ENCODE measurements at regions not wholly inside any gene's neighbourhood (a gene's known extent, or its start where the extent isn't known, plus 50 kb on each side); places are given as distances from the start of the nearest gene placed in this dataset.
A peak's percentile ranks its signal among the peaks of the same experiment; 100 is the strongest.

DNA sequence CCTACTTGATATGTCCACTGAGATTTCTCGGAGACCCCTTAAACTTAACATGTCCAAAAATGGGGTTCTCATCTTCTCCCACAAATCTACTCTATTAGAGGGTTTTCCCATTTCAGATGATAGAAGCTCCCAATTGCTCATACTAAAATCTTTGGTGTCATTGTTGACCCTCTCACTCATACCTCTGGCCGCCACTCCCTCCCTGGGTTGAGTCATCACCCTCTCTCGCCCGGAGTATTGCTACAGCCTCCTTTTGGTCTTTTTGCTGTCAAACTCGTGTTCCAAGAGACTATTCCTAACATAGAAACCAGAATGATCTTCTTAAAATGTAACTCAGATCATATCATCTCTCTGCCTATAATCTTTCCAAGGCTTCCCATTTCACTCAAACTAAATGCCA lies 91.0 kb upstream of the GNAQ start:
- H3K9ac ChIP-seq (ENCODE audit: low read length): no peak overlapping the region
- no peak overlapping the region for H2BK120ac ChIP-seq (ENCODE audit: low read depth, low read length)
- no peaks in the 10 kb centered on the region for H3K79me1 ChIP-seq (ENCODE audit: low read length)
- no peaks in the 10 kb centered on the region for H3K79me2 ChIP-seq (ENCODE audit: control insufficient read depth, insufficient read depth, low read length)
- H3K23ac ChIP-seq (ENCODE audit: low read length): no peak overlapping the region
- H2BK5ac ChIP-seq (ENCODE audit: low read length): no peak overlapping the region
- no peak overlapping the region for H3K4me2 ChIP-seq (ENCODE audit: low read length)
- no peak overlapping the region for H3K27ac ChIP-seq (ENCODE audit: low read depth, low read length)
- H3K56ac ChIP-seq (ENCODE audit: low read length): no peak overlapping the region
- H2BK15ac ChIP-seq (replicated peaks; ENCODE audit: low read depth): no peak overlapping the region
- no peak overlapping the region for H3K4ac ChIP-seq (ENCODE audit: low read depth, low read length)
- no peak overlapping the region for H4K5ac ChIP-seq (ENCODE audit: low read length)
- no peaks in the 10 kb centered on the region for H3K36me3 ChIP-seq (ENCODE audit: control insufficient read depth, insufficient read depth, low read length)
- H3K18ac ChIP-seq (ENCODE audit: low read length): no peak overlapping the region
- H3K4me1 ChIP-seq (ENCODE audit: control insufficient read depth, low read depth, low read length): no peaks in the 10 kb centered on the region
- no CpG with 5 or more reads among the region's 5 CpGs for WGBS (ENCODE audit: extremely low coverage, insufficient coverage, low lambda C conversion rate)
- no peaks in the 10 kb centered on the region for H3K27me3 ChIP-seq (ENCODE audit: insufficient read depth, low read length, poor library complexity)
- H3K4me3 ChIP-seq (ENCODE audit: low read length): no peak overlapping the region
- H2AK5ac ChIP-seq (ENCODE audit: low read length): no peak overlapping the region
- H4K8ac ChIP-seq (ENCODE audit: low read depth, low read length): no peak overlapping the region
- DNase-seq: no peak

DNA sequence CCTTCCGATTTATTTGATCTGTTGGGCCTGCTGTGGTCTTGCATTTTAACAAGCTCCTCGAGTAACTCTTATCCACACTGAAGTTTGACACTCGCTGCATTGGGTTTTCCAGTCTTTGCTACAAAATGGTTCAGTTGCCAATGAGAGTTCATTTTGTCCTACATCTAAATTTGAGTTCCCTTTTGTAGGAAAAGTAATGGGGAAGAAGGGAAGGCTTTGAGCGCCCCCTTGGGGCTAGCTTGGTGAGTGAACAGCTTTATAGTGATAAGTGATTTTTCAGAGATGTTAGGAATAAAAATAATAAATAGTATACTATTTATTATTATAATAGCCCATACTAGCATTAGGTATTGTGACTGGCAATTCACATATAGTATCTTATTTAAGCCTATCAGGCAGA lies 89.9 kb upstream of the GNAQ start:
- H3K56ac ChIP-seq (ENCODE audit: low read length): no peak overlapping the region
- H3K18ac ChIP-seq (ENCODE audit: low read length): no peak overlapping the region
- H3K4me1 ChIP-seq (ENCODE audit: control insufficient read depth, low read depth, low read length): no peaks in the 10 kb centered on the region
- H3K4ac ChIP-seq (ENCODE audit: low read depth, low read length): no peak overlapping the region
- no CpG with 5 or more reads among the region's 4 CpGs for WGBS (ENCODE audit: extremely low coverage, insufficient coverage, low lambda C conversion rate)
- no peak overlapping the region for H3K23ac ChIP-seq (ENCODE audit: low read length)
- H4K8ac ChIP-seq (ENCODE audit: low read depth, low read length): no peak overlapping the region
- H3K27ac ChIP-seq (ENCODE audit: low read depth, low read length): no peak overlapping the region
- H2BK120ac ChIP-seq (ENCODE audit: low read depth, low read length): no peak overlapping the region
- H3K79me1 ChIP-seq (ENCODE audit: low read length): no peaks in the 10 kb centered on the region
- no peak overlapping the region for H3K4me3 ChIP-seq (ENCODE audit: low read length)
- no peaks in the 10 kb centered on the region for H3K79me2 ChIP-seq (ENCODE audit: control insufficient read depth, insufficient read depth, low read length)
- H4K5ac ChIP-seq (ENCODE audit: low read length): no peak overlapping the region
- H2AK5ac ChIP-seq (ENCODE audit: low read length): no peak overlapping the region
- H2BK5ac ChIP-seq (ENCODE audit: low read length): no peak overlapping the region
- no peak overlapping the region for H3K4me2 ChIP-seq (ENCODE audit: low read length)
- no peak overlapping the region for H2BK15ac ChIP-seq (replicated peaks; ENCODE audit: low read depth)
- DNase-seq: peak; percentile 57
- H3K27me3 ChIP-seq (ENCODE audit: insufficient read depth, low read length, poor library complexity): no peaks in the 10 kb centered on the region
- H3K9ac ChIP-seq (ENCODE audit: low read length): no peak overlapping the region
- no peaks in the 10 kb centered on the region for H3K36me3 ChIP-seq (ENCODE audit: control insufficient read depth, insufficient read depth, low read length)

DNA sequence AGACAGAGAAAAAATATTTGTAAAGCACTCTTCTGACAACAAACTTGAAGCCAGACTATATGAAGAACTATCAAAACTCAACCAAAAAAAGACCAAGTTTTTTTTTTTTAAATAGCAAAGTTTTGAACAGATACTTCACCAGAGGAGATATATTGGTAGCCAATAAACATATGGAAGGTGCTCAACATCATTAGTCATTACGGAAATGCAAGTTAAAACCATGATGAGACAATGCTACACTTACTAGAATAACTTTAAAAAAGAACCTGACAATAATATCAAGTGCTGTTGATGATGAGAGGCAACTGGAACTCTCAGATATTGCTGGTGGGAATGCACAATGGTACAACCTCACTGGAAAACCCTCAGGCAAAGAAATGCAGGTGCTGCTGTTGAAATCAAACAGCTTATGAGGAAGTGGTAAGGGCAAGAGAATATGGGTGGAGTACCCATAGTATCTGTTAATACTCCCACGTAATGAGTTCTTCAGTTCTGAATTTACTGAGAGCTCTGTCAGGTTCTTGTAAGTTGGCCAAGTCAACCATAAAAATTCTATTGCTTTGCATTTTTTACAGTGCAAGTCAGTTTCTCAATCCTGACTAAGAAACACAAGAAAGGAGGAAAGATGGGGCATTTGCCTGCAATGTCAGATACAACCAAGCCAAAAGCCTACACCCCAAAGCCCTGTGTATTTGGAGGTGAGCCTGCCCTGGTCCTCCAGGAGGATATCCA lies 87.3 kb upstream of the GNAQ start:
- H2BK15ac ChIP-seq (replicated peaks; ENCODE audit: low read depth): no peak overlapping the region
- WGBS (ENCODE audit: extremely low coverage, insufficient coverage, low lambda C conversion rate): no CpG with 5 or more reads among the region's 2 CpGs
- no peak overlapping the region for H3K23ac ChIP-seq (ENCODE audit: low read length)
- H2BK5ac ChIP-seq (ENCODE audit: low read length): no peak overlapping the region
- H3K56ac ChIP-seq (ENCODE audit: low read length): no peak overlapping the region
- no peak overlapping the region for H3K4me3 ChIP-seq (ENCODE audit: low read length)
- H3K79me1 ChIP-seq (ENCODE audit: low read length): no peaks in the 10 kb centered on the region
- H3K4me1 ChIP-seq (ENCODE audit: control insufficient read depth, low read depth, low read length): no peaks in the 10 kb centered on the region
- H3K4me2 ChIP-seq (ENCODE audit: low read length): no peak overlapping the region
- H3K27ac ChIP-seq (ENCODE audit: low read depth, low read length): no peak overlapping the region
- H3K9ac ChIP-seq (ENCODE audit: low read length): no peak overlapping the region
- no peaks in the 10 kb centered on the region for H3K36me3 ChIP-seq (ENCODE audit: control insufficient read depth, insufficient read depth, low read length)
- no peak for DNase-seq
- H2AK5ac ChIP-seq (ENCODE audit: low read length): no peak overlapping the region
- no peak overlapping the region for H4K5ac ChIP-seq (ENCODE audit: low read length)
- H3K18ac ChIP-seq (ENCODE audit: low read length): no peak overlapping the region
- H2BK120ac ChIP-seq (ENCODE audit: low read depth, low read length): no peak overlapping the region
- no peaks in the 10 kb centered on the region for H3K79me2 ChIP-seq (ENCODE audit: control insufficient read depth, insufficient read depth, low read length)
- H3K4ac ChIP-seq (ENCODE audit: low read depth, low read length): no peak overlapping the region
- H4K8ac ChIP-seq (ENCODE audit: low read depth, low read length): no peak overlapping the region
- no peaks in the 10 kb centered on the region for H3K27me3 ChIP-seq (ENCODE audit: insufficient read depth, low read length, poor library complexity)

DNA sequence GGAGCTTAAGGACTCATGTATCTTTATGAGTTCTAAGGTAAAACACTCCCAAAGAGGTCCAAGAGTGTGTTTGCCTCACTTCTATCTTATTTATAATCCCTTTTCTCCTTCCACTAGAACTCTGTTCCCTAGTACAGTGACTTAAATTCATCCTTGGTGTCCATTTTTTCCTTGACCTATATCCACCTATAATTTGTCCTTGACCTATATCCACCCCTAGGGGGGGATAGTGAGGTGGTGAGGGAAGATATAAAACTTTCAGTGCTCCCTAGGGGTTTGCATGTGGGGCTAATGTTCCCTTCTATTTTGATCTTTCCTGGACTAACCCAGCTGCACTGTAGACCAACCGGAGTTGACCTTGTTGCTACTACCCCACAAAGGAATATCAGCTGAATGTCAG lies 83.5 kb upstream of the GNAQ start:
- no peak overlapping the region for H3K23ac ChIP-seq (ENCODE audit: low read length)
- H3K56ac ChIP-seq (ENCODE audit: low read length): no peak overlapping the region
- H3K18ac ChIP-seq (ENCODE audit: low read length): no peak overlapping the region
- no peaks in the 10 kb centered on the region for H3K36me3 ChIP-seq (ENCODE audit: control insufficient read depth, insufficient read depth, low read length)
- no peaks in the 10 kb centered on the region for H3K27me3 ChIP-seq (ENCODE audit: insufficient read depth, low read length, poor library complexity)
- no peak overlapping the region for H2AK5ac ChIP-seq (ENCODE audit: low read length)
- H3K79me1 ChIP-seq (ENCODE audit: low read length): no peaks in the 10 kb centered on the region
- no peak overlapping the region for H4K5ac ChIP-seq (ENCODE audit: low read length)
- H3K9ac ChIP-seq (ENCODE audit: low read length): no peak overlapping the region
- H3K4ac ChIP-seq (ENCODE audit: low read depth, low read length): no peak overlapping the region
- no peak overlapping the region for H2BK15ac ChIP-seq (replicated peaks; ENCODE audit: low read depth)
- no CpG with 5 or more reads among the region's 1 CpG for WGBS (ENCODE audit: extremely low coverage, insufficient coverage, low lambda C conversion rate)
- no peak overlapping the region for H3K4me2 ChIP-seq (ENCODE audit: low read length)
- H3K4me3 ChIP-seq (ENCODE audit: low read length): no peak overlapping the region
- no peak overlapping the region for H3K27ac ChIP-seq (ENCODE audit: low read depth, low read length)
- H3K79me2 ChIP-seq (ENCODE audit: control insufficient read depth, insufficient read depth, low read length): no peaks in the 10 kb centered on the region
- H4K8ac ChIP-seq (ENCODE audit: low read depth, low read length): no peak overlapping the region
- H2BK5ac ChIP-seq (ENCODE audit: low read length): no peak overlapping the region
- no peak overlapping the region for H2BK120ac ChIP-seq (ENCODE audit: low read depth, low read length)
- peak; percentile 57 for DNase-seq
- H3K4me1 ChIP-seq (ENCODE audit: control insufficient read depth, low read depth, low read length): no peaks in the 10 kb centered on the region

DNA sequence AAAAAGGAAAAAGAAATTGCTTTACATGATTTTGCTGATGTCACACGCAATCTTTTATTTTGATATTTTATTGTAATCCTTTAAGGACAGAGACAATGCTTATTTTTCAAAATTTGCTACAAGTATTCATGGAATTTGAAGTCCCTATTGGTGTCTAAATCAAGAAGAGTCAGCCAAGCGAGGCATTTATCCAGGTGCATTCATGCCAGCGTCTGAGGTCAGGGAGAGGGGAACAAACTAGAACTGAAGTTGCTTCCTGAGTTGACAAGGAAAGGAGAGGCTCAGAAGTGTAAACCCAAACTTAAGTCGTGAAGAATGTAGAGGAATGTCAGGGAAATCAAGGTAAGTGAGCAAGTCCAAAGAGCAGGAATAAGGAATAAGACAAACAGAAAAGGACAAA lies 83.0 kb upstream of the GNAQ start:
- Histone ChIP-seq H3K4me1 (ENCODE audit: control insufficient read depth, low read depth, low read length) (no peaks in the 10 kb centered on the region), H2AK5ac (ENCODE audit: low read length) (no peak overlapping the region), H3K4me2 (ENCODE audit: low read length) (no peak overlapping the region), H2BK5ac (ENCODE audit: low read length) (no peak overlapping the region), H3K79me1 (ENCODE audit: low read length) (no peaks in the 10 kb centered on the region), H4K8ac (ENCODE audit: low read depth, low read length) (no peak overlapping the region), H3K56ac (ENCODE audit: low read length) (no peak overlapping the region), H3K27me3 (ENCODE audit: insufficient read depth, low read length, poor library complexity) (no peaks in the 10 kb centered on the region), H3K4ac (ENCODE audit: low read depth, low read length) (no peak overlapping the region), H3K27ac (ENCODE audit: low read depth, low read length) (no peak overlapping the region), H4K5ac (ENCODE audit: low read length) (no peak overlapping the region), H2BK120ac (ENCODE audit: low read depth, low read length) (no peak overlapping the region), H2BK15ac (replicated peaks; ENCODE audit: low read depth) (no peak overlapping the region), H3K23ac (ENCODE audit: low read length) (no peak overlapping the region), H3K4me3 (ENCODE audit: low read length) (no peak overlapping the region), H3K36me3 (ENCODE audit: control insufficient read depth, insufficient read depth, low read length) (no peaks in the 10 kb centered on the region), H3K9ac (ENCODE audit: low read length) (no peak overlapping the region), H3K79me2 (ENCODE audit: control insufficient read depth, insufficient read depth, low read length) (no peaks in the 10 kb centered on the region), H3K18ac (ENCODE audit: low read length) (no peak overlapping the region)
- WGBS (ENCODE audit: extremely low coverage, insufficient coverage, low lambda C conversion rate): no CpG with 5 or more reads among the region's 4 CpGs
- no peak for DNase-seq

DNA sequence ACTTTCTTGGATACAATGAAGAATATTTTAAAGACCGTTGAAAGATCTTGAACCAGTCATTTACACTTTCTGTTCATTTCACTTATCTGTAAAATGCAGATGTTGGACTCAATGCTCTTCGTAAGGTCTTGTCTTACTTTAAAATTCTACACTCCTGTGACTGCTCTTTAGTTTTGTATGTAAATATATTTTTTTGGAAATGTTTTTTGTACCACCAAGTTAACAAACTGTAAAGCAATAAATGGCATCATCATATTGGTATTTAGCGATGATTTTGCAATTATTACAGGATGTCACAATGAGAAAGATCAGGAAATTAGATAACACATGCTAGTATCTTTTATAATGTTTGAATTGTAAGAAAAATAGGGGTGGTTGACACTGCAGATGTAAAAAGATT lies 80.8 kb upstream of the GNAQ start:
- Histone ChIP-seq H3K18ac (ENCODE audit: low read length) (no peak overlapping the region), H3K4me1 (ENCODE audit: control insufficient read depth, low read depth, low read length) (no peaks in the 10 kb centered on the region), H3K27me3 (ENCODE audit: insufficient read depth, low read length, poor library complexity) (no peaks in the 10 kb centered on the region), H3K79me1 (ENCODE audit: low read length) (no peaks in the 10 kb centered on the region), H2BK5ac (ENCODE audit: low read length) (no peak overlapping the region), H3K36me3 (ENCODE audit: control insufficient read depth, insufficient read depth, low read length) (no peaks in the 10 kb centered on the region), H3K27ac (ENCODE audit: low read depth, low read length) (no peak overlapping the region), H2AK5ac (ENCODE audit: low read length) (no peak overlapping the region), H4K8ac (ENCODE audit: low read depth, low read length) (no peak overlapping the region), H4K5ac (ENCODE audit: low read length) (no peak overlapping the region), H3K56ac (ENCODE audit: low read length) (no peak overlapping the region), H3K9ac (ENCODE audit: low read length) (no peak overlapping the region), H3K4ac (ENCODE audit: low read depth, low read length) (no peak overlapping the region), H2BK15ac (replicated peaks; ENCODE audit: low read depth) (no peak overlapping the region), H3K4me3 (ENCODE audit: low read length) (no peak overlapping the region), H3K4me2 (ENCODE audit: low read length) (no peak overlapping the region), H2BK120ac (ENCODE audit: low read depth, low read length) (no peak overlapping the region), H3K23ac (ENCODE audit: low read length) (no peak overlapping the region), H3K79me2 (ENCODE audit: control insufficient read depth, insufficient read depth, low read length) (no peaks in the 10 kb centered on the region)
- WGBS (ENCODE audit: extremely low coverage, insufficient coverage, low lambda C conversion rate): no CpG with 5 or more reads among the region's 3 CpGs
- no peak for DNase-seq

Data from mesendoderm (in vitro differentiated cells).